HL-60 (cell line): ENCODE measurements at regions not wholly inside any gene's neighbourhood (a gene's known extent, or its start where the extent isn't known, plus 50 kb on each side); places are given as distances from the start of the nearest gene placed in this dataset.

Experiments
- CTCF ChIP-seq: IDR thresholded peaks from one replicate; pipeline ENCODE4 v1.5.1; 2011; ENCODE audit warnings: low read length, control low read depth, inconsistent platforms; ENCODE audit not compliant: insufficient read depth
- GABPA ChIP-seq: IDR thresholded peaks from 2 replicates; pipeline ENCODE4 v1.6.1; 2012; ENCODE audit warnings: low read depth
- POLR2AphosphoS5 ChIP-seq: IDR thresholded peaks from 2 replicates; pipeline ENCODE4 v1.6.1; 2012; ENCODE audit warnings: low read depth
- REST ChIP-seq: IDR thresholded peaks from 2 replicates; pipeline ENCODE4 v1.6.1; 2012; ENCODE audit warnings: low read depth; ENCODE audit not compliant: insufficient replicate concordance
- SPI1 ChIP-seq: IDR thresholded peaks from 2 replicates; pipeline ENCODE4 v1.6.1; 2012; ENCODE audit warnings: low read depth, mild to moderate bottlenecking, borderline replicate concordance

- TF ChIP-seq CTCF = no peak
- TF ChIP-seq POLR2AphosphoS5 = no peak
- no peak for TF ChIP-seq REST
- TF ChIP-seq GABPA = no peak
- TF ChIP-seq SPI1 = no peak
Measured at GRCh38 chr11:122563761-122564160, 91.8 kb upstream of the UBASH3B start.
